DMS 273 (cell line): ENCODE measurements at regions not wholly inside any gene's neighbourhood (a gene's known extent, or its start where the extent isn't known, plus 50 kb on each side); places are given as distances from the start of the nearest gene placed in this dataset.
"Not testable (repeated sequence)": the region's sequence is repeated elsewhere in the genome, so short reads cannot be mapped to it uniquely, and the experiment has no call there.

ENCODE experiments used
- DNase-seq: peaks from one replicate; lab custom pipeline; 2025; ENCODE audit not compliant: unreplicated experiment; lab: John Stamatoyannopoulos, UW

- no peak for DNase-seq
These were observed 474.5 kb upstream of the PODXL start for GRCh38 chr7:132030883-132031282.

DNA sequence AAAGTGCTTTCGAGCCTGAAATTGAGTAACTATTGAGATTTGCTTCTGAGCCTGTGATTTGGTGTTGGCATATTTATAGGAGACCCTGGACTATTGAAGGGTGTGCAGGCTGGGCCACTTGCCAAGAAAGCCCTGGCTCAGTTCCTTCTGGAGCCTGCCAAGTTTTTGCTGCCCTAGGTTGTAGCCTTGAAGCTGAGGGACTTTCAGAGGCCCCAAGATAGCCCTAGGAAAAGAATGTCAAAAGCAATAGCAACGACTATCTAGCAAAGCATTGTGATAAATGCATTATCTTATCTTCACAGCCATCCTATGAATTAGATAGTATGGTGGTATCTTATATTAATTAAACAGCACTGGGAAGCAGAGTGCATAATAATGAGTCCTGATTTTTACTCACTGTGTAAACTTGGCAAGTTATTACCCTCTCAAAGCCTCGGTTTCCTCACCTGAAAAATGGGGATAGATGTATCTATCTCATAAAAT lies 473.7 kb upstream of the PODXL start:
- peak; percentile 80 for DNase-seq

DNA sequence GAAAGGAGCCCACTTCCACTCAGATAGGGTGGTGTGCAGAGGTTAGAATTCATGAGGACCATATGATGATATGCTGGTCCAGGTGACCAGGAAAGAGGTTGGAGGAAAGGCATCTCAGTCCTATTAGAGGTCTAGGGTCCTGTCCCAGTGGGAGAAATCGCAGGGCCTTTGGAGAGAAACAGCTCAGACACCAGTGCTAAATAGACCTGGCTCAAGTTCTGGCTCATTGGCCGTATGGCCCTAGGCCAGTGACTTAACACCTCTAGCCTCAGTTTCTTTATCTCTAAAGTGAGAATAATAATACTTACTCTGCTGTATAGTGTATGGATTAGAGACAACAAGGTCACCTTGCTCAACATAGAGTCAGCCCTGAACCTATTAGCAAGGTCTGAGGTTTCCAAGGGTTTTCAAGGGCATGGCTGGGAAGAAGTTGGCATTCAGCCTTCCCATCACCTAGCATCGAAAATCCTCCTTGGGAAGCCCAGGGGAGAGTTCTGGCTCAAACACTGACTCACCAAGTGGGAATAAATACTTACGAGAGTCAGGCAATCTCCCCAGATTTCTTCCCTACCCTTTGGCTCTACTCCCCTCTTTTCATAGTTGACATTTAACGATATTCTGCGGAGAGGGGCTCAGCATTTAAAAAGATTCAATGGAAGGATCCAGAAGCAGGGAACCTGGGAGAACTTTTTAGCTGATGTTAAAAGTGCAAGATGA lies 473.1 kb upstream of the PODXL start:
- DNase-seq = peak; percentile 45

GRCh38 chr7:132028144-132028920 lies 471.9 kb upstream of the PODXL start:
- no peak for DNase-seq

DNA sequence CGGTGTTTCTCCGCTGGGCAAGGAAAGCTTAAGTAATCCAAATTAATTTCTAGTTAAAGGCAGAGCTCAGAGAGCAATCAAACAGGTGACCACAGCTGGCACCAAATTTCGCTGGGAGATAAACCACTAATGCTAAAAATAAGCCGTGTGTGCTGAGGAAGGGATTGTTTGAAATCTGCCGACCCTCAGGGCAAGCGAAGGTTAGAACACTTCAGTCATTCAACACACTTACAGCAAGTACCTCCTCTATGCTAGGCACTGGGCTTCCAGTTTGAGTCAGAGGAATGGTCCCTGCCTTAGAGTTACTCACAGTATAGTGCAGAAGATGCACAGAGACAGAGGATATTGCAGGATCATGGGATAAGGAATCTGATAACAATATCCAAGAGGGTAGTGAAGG lies 467.9 kb upstream of the PODXL start:
- no peak for DNase-seq

GRCh38 chr7:132023466-132023865 lies 467.0 kb upstream of the PODXL start:
- peak; percentile 30 for DNase-seq

GRCh38 chr7:132022188-132022587 lies 465.8 kb upstream of the PODXL start:
- peak; percentile 15 for DNase-seq

GRCh38 chr7:132019703-132020102 lies 463.3 kb upstream of the PODXL start:
- DNase-seq = no peak

DNA sequence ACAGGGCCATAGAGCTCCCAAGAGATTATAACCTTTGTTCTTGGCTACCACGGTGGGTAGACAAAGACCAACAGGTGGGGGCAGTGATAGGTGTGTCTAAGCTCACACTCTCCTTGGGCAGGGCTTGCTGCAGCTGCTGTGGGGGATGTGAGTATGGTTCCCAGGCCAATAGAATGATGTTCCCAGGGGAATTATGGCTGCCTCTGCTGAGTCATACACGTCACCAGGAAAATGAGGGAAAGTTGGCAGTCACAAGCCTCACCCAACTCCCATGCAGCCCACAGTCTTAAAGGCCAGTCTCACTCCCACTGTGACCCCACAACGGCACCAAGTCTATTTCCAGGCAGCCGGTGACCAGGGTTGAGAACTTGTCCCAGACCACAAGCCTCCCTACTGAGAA lies 453.4 kb upstream of the PODXL start:
- DNase-seq = peak; percentile 16

GRCh38 chr7:132004529-132004928 lies 448.1 kb upstream of the PODXL start:
- DNase-seq = peak; percentile 24

DNA sequence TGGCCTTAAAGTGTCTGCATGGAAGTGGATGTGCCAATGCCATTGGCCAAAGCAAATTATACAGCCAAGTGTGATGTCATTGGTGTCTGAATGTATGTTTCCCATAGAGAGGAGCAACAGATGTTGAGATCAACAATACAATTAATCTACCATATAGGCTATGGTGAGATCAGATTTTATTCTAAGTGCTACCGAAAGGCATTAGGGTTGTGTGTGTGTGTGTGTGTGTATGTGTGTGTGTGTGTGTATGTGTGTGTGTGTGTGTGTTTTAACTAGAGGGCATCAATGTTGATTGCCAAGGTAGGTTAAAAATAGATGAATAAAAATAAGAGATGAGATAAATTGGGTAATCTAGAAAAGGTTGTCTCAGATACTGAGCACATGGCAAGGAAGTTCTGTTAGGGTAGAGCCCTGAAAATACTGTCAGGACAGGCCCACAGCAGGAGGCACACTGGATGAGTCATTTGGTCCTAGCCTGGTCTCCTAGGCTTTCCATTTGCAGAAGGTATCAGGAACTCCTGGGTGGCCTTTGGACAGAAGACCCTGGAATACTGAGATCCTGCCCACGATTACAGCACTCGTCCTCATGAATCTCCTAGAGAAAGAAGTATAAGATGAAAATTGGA lies 446.0 kb upstream of the PODXL start:
- peak; percentile 30 for DNase-seq

GRCh38 chr7:132001146-132001545 lies 444.7 kb upstream of the PODXL start:
- no peak for DNase-seq

GRCh38 chr7:131999193-131999592 lies 442.8 kb upstream of the PODXL start:
- DNase-seq = no peak

- DNase-seq = no peak
These were observed 438.9 kb upstream of the PODXL start for GRCh38 chr7:131995324-131995723.

DNA sequence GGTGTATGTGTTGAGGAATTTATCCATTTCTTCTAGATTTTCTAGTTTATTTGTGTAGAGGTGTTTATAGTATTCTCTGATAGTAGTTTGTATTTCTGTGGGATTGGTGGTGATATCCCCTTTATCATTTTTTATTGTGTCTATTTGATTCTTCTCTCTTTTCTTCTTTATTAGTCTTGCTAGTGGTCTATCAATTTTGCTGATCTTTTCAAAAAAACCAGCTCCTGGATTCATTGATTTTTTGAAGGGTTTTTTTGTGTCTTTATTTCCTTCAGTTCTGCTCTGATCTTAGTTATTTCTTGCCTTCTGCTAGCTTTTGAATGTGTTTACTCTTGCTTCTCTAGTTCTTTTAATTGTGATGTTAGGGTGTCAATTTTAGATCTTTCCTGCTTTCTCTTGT lies 424.6 kb upstream of the PODXL start:
- not testable (repeated sequence) for DNase-seq

DNA sequence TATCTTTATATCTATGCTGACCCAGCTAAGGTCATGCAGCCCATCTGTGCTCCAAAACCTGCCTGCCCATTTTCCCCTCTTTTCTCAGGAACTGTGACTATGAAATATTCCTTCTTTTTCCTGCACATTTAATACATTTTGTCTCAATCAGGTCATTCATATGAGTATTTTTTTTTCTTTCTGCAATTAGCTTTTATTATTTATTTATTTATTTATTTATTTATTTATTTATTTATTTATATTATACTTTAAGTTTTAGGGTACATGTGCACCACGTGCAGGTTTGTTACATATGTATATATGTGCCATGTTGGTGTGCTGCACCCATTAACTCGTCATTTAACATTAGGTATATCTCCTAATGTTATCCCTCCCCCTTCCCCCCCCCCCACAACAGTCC lies 421.7 kb upstream of the PODXL start:
- not testable (repeated sequence) for DNase-seq

DNA sequence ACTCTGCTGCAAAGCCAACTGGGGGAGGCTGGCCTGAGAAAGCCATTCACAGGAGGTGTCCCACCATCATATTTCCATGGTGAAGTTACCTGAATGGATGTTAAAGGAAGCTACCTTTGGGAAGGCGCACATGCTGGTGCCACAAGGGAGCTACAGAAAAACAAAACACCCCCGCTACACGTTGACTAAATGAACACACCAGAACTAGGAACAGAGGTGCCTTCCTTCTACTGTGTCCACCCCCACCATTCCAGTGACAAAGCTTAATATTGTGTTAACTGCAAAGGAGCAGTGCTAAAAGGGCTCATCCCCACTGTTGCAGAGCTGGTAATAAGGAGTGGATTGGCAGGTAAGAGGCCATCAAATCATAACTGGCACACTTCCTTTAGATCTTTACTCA lies 420.0 kb upstream of the PODXL start:
- no peak for DNase-seq

- DNase-seq = no peak
These were observed 418.2 kb upstream of the PODXL start for GRCh38 chr7:131974671-131975070.

DNA sequence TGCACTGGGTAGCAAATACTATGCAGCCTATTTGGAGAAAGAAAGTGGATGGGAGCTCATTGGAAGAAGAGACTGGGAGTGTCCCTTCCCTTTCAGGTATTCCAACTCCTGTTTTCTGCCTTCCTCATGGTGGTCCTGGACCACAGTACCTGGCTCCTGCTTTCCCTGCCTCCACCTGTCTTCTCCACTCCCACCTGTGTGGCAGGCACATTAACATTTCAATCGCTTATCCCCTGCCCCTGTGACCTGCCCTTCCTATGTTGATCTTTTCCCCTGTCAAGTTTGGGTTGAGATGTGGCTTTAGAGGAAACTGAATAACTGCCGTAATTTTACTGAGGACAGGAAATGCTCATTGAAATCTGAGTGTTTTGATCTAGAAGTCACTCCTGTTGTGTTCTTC lies 415.8 kb upstream of the PODXL start:
- no peak for DNase-seq

DNA sequence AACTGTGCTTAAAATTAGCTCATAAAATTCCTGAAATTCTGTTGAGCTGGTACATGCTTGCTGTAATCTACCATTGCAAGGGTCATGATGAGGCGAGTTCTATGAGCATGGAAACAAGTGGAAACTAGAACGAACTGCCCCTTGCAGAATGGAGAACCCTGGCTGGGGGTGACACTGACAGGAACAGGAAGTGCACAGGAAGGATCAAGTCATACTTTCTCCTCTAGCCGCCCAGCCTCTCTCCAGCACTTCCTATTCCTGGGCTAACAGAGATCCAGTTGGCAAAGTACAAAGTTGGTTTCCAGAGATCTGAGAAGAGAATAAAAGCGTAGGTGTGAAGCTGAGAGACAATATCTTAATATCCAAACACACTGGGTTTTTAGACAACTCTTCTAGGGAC lies 414.2 kb upstream of the PODXL start:
- no peak for DNase-seq

GRCh38 chr7:131969560-131969959 lies 413.1 kb upstream of the PODXL start:
- DNase-seq = no peak

DNA sequence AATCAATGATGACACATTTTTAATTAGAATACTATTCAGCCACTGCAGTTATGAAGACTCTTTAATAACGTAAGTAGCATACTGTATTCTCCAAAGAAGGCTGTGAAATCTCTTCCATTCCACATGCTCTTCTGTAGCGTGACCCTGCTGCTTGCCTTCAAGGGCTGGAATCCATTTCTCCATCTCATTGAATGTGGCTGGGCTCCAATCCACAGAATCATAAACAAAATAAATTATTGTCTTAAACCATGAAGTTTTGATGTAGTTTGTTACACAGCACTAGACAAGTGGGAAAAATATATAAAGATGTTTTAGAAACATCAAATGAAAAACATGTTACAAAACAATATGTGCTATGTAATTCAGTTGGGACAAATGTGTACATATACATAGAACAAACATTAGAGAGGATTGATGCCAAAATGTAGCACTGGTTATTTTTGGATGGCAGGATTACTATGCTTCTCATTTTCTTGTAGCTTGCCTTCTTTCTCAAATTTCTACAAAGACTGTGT lies 410.8 kb upstream of the PODXL start:
- DNase-seq = no peak
